ENCODE measurements at regions not wholly inside any gene's neighbourhood (a gene's known extent, or its start where the extent isn't known, plus 50 kb on each side); places are given as distances from the start of the nearest gene placed in this dataset.

- H3K9ac ChIP-seq (ENCODE audit: low read depth in 1 of 2, low read length in 2 of 2), result no peak overlapping the region
- no peak for DNase-seq (ENCODE audit: low spot score)
- no peaks in the 10 kb centered on the region for H3K4me1 ChIP-seq (ENCODE audit: control insufficient read depth in 4 of 4, insufficient read depth in 4 of 4, low read length in 3 of 4)
- 48% methylated on average over 3 of the region's 3 CpGs for WGBS
- H3K4me3 ChIP-seq (ENCODE audit: low read depth in 1 of 3, low read length in 3 of 3), result no peak overlapping the region
- H3K36me3 ChIP-seq (ENCODE audit: control insufficient read depth in 4 of 4, insufficient read depth in 3 of 4, low read depth in 1 of 4, low read length in 3 of 4), result no peaks in the 10 kb centered on the region
- TF ChIP-seq, protein P1, sequence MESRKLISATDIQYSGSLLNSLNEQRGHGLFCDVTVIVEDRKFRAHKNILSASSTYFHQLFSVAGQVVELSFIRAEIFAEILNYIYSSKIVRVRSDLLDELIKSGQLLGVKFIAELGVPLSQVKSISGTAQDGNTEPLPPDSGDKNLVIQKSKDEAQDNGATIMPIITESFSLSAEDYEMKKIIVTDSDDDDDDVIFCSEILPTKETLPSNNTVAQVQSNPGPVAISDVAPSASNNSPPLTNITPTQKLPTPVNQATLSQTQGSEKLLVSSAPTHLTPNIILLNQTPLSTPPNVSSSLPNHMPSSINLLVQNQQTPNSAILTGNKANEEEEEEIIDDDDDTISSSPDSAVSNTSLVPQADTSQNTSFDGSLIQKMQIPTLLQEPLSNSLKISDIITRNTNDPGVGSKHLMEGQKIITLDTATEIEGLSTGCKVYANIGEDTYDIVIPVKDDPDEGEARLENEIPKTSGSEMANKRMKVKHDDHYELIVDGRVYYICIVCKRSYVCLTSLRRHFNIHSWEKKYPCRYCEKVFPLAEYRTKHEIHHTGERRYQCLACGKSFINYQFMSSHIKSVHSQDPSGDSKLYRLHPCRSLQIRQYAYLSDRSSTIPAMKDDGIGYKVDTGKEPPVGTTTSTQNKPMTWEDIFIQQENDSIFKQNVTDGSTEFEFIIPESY (IDR thresholded peaks at IDR 0.05), result no peak
- TF ChIP-seq FOXA2 (IDR thresholded peaks at IDR 0.05), result no peak
- TF ChIP-seq HNF4A (conservative IDR thresholded peaks at IDR 0.05), result no peak
- TF ChIP-seq, protein P2, sequence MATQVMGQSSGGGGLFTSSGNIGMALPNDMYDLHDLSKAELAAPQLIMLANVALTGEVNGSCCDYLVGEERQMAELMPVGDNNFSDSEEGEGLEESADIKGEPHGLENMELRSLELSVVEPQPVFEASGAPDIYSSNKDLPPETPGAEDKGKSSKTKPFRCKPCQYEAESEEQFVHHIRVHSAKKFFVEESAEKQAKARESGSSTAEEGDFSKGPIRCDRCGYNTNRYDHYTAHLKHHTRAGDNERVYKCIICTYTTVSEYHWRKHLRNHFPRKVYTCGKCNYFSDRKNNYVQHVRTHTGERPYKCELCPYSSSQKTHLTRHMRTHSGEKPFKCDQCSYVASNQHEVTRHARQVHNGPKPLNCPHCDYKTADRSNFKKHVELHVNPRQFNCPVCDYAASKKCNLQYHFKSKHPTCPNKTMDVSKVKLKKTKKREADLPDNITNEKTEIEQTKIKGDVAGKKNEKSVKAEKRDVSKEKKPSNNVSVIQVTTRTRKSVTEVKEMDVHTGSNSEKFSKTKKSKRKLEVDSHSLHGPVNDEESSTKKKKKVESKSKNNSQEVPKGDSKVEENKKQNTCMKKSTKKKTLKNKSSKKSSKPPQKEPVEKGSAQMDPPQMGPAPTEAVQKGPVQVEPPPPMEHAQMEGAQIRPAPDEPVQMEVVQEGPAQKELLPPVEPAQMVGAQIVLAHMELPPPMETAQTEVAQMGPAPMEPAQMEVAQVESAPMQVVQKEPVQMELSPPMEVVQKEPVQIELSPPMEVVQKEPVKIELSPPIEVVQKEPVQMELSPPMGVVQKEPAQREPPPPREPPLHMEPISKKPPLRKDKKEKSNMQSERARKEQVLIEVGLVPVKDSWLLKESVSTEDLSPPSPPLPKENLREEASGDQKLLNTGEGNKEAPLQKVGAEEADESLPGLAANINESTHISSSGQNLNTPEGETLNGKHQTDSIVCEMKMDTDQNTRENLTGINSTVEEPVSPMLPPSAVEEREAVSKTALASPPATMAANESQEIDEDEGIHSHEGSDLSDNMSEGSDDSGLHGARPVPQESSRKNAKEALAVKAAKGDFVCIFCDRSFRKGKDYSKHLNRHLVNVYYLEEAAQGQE (IDR thresholded peaks at IDR 0.05), result no peak
- no peak for TF ChIP-seq JUND (IDR thresholded peaks at IDR 0.05)
- TF ChIP-seq TAF1 (conservative IDR thresholded peaks at IDR 0.05), result no peak
- TF ChIP-seq YY1 (IDR thresholded peaks at IDR 0.05), result no peak
- no peak for TF ChIP-seq CTCF (IDR thresholded peaks at IDR 0.05; ENCODE audit: low read depth, low read length, missing input control)
- TF ChIP-seq RAD21 (IDR thresholded peaks at IDR 0.05), result no peak
- TF ChIP-seq, protein P3, sequence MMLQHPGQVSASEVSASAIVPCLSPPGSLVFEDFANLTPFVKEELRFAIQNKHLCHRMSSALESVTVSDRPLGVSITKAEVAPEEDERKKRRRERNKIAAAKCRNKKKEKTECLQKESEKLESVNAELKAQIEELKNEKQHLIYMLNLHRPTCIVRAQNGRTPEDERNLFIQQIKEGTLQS (IDR thresholded peaks at IDR 0.05), result no peak
- TF ChIP-seq RXRA (IDR thresholded peaks at IDR 0.05), result no peak
- TF ChIP-seq FOXA1 (IDR thresholded peaks at IDR 0.05), result no peak
- no peaks in the 10 kb centered on the region for H3K9me3 ChIP-seq (ENCODE audit: control insufficient read depth in 4 of 4, low read length in 3 of 4)
- no peaks in the 10 kb centered on the region for H3K27me3 ChIP-seq (ENCODE audit: control insufficient read depth in 4 of 4, insufficient read depth in 4 of 4, low read length in 3 of 4)
- H3K27ac ChIP-seq (ENCODE audit: low read depth in 1 of 2, low read length in 2 of 2), result no peak overlapping the region
Observed at GRCh38 chr10:61330669-61331068, 122.5 kb downstream of the TMEM26 start.

DNA sequence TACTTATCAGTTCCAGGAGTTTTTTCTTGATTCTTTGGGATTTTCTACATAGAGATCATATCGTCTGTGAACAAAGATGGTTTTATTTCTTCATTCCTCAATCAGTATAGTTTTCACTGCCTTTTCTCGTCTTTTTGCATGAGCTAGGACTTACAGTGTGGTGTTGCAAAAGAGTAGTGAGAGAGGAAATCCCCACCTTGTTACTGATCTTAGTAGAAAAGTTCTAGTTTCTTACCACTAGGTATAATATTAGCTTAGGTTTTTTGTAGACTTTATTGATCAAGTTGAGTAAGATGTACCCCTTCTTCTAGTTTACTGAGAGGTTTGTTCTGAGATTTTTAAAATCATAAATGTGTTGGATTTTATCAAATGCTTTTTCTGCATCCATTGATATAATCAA lies 123.3 kb downstream of the TMEM26 start:
- H3K27ac ChIP-seq (ENCODE audit: low read depth in 1 of 2, low read length in 2 of 2), result no peak overlapping the region
- H3K4me1 ChIP-seq (ENCODE audit: control insufficient read depth in 4 of 4, insufficient read depth in 4 of 4, low read length in 3 of 4), result no peaks in the 10 kb centered on the region
- DNase-seq (ENCODE audit: low spot score), result no peak
- no peak overlapping the region for H3K9ac ChIP-seq (ENCODE audit: low read depth in 1 of 2, low read length in 2 of 2)
- no peak overlapping the region for H3K4me3 ChIP-seq (ENCODE audit: low read depth in 1 of 3, low read length in 3 of 3)
- no peaks in the 10 kb centered on the region for H3K36me3 ChIP-seq (ENCODE audit: control insufficient read depth in 4 of 4, insufficient read depth in 3 of 4, low read depth in 1 of 4, low read length in 3 of 4)
- no peaks in the 10 kb centered on the region for H3K27me3 ChIP-seq (ENCODE audit: control insufficient read depth in 4 of 4, insufficient read depth in 4 of 4, low read length in 3 of 4)
- no peaks in the 10 kb centered on the region for H3K9me3 ChIP-seq (ENCODE audit: control insufficient read depth in 4 of 4, low read length in 3 of 4)
- 72% methylated on average over 2 of the region's 2 CpGs for WGBS
- TF ChIP-seq HNF4G (IDR thresholded peaks at IDR 0.05) (no peak), FOXA1 (IDR thresholded peaks at IDR 0.05) (no peak), SP1 (IDR thresholded peaks at IDR 0.05) (no peak), CTCF (IDR thresholded peaks at IDR 0.05; ENCODE audit: low read depth, low read length, missing input control) (no peak), RXRA (IDR thresholded peaks at IDR 0.05) (no peak), NR2F2 (IDR thresholded peaks at IDR 0.05) (no peak), TAF1 (conservative IDR thresholded peaks at IDR 0.05) (no peak), EGR1 (IDR thresholded peaks at IDR 0.05; ENCODE audit: low read depth in 2 of 2) (no peak), RAD21 (IDR thresholded peaks at IDR 0.05) (no peak)
- TF ChIP-seq, protein P3 (IDR thresholded peaks at IDR 0.05), result no peak
- TF ChIP-seq, protein P4, sequence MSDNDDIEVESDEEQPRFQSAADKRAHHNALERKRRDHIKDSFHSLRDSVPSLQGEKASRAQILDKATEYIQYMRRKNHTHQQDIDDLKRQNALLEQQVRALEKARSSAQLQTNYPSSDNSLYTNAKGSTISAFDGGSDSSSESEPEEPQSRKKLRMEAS (IDR thresholded peaks at IDR 0.05), result no peak
- TF ChIP-seq, protein P2 (IDR thresholded peaks at IDR 0.05), result no peak

All from liver (tissue), 8 donors.